IPS-18c (cell line): ENCODE measurements at regions not wholly inside any gene's neighbourhood (a gene's known extent, or its start where the extent isn't known, plus 50 kb on each side); places are given as distances from the start of the nearest gene placed in this dataset.

Experiments used
- H3K4me3 ChIP-seq: 2 replicates; pipeline ENCODE4 v1.7.0; 2013; ENCODE audit warnings: low read depth, mild to moderate bottlenecking, low read length, moderate library complexity; ENCODE audit not compliant: insufficient read depth
- H3K9me3 ChIP-seq: one replicate; pipeline ENCODE4 v1.6.1; 2013; ENCODE audit warnings: mild to moderate bottlenecking, low read length, moderate library complexity; ENCODE audit not compliant: control insufficient read depth, insufficient read depth

DNA sequence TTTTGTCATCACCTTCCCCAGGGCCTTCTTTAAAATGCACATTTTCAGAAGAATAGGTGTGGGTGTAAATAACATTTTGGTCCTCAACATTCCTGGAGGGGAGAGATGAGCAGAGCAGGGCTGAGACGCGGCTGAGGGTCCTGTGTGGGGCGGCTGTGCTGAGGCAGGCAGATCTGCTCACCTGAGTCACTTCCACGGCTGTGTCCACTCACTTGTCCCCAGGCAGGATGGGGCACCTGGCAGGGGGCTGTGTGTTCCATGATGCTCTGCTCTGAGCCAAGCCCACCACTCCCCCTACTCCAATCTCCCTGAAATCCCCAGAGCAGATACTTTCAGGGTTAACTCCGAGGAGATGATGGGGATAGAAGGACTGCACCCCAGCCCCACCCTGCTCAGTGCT is 93.8 kb downstream of the GLRX3 start:
- Histone ChIP-seq H3K9me3 (peaks cover 14% of the 10 kb centered on the region), H3K4me3 (no peak overlapping the region)

DNA sequence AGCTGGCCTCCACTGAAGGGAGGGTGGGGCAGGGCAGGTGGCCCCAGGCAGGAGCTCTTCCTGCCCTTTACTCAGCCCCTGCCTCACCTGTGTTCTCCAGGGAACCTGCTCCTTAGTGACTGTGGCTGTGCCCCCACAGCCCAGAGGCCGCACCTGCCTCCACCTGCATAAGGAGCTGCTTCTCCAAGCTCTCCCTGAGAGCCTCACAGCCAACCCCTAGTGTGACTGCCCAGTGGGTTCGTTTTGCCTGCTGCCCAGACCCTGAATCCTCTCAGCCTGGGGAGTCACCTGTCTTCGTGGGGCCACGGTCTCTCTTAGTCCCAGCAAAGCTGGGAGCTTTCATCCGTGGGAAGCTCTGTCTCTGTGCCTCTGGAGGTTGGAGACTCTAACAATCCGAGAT is 94.4 kb downstream of the GLRX3 start:
- Histone ChIP-seq H3K4me3 (no peak overlapping the region), H3K9me3 (peaks cover 16% of the 10 kb centered on the region)

DNA sequence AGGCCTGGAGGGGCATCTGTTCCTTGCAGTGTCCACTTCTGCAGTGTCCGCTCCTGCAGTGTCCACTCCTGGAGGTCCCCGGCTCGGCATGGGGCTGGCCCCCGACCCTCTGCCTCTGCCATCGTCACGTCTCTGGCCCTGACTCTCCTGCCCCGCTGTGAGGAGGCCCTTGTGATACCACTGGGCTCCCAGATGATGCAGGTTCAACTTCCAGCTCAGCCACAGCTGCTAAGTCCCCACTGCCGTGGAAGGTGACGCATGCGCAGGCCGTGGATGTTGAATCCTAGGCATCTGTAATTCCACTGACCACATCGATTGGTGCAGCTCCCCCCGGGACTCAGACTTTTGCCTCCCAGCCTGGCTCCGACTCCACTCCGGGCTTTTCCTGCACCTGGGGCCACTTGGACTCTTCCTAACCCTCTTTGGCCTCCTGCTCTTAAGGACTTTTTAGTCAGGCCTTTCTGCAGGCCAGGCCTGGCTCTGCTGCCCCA is 95.1 kb downstream of the GLRX3 start:
- H3K4me3 ChIP-seq = no peak overlapping the region
- peaks cover 14% of the 10 kb centered on the region for H3K9me3 ChIP-seq

DNA sequence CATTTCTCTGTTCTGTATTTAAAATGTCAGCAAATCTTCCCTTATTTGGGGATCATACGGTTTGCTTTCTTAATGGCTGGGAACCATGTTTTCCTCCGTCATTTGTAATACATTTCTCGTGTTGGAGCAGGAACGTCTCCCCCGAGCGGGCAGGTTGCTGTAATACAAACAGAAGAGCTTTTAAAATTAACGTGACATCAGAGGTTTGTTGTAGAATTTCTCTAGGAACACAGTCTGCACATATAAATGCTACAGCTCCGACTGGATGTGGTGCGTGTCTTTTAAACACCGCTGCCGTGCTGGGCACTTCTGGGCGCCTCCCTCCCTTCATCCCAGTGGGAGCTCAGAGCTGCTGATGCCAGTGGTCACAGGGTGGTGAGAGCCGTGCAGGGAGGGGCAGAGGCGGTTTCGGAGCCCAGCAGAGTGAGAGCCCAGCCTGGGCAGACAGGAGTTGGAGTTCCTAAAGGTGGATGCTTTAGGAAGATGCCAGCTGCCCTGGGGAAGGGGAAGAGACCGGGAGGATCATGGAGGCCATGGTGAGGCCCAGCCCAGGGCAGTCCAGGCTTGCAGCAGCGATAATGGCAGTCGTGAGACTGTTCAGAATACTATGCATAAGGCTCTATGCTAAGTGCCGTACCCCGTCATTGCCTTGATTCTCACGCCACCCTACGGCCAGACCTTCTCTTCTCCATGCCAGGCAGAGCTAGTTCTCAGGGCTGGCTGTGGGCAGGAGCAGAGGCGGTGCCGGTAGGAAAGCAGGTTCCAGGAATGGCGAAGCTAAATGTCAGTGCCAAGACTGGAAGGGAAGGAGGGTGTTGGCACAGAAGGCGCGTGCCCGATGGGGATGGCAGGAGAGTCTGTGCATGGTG is 96.2 kb downstream of the GLRX3 start:
- no peak overlapping the region for H3K4me3 ChIP-seq
- peaks cover 17% of the 10 kb centered on the region for H3K9me3 ChIP-seq

DNA sequence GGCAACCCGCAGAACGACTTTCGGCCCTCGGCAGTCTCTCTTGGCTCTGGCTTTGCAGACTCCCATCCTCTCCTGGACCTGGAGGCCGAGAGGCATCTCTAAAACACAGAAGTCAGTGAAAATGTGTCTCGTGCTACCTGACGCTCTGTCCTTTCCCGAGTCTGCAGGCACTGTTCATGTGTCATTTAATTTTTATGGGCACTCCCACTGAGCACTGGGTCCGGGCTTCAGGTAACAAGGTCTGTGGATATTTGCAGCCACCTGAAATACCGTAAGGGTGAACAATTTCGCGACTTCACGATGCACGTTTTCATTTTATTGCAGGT is 96.8 kb downstream of the GLRX3 start:
- no peak overlapping the region for H3K4me3 ChIP-seq
- H3K9me3 ChIP-seq = peaks cover 18% of the 10 kb centered on the region

DNA sequence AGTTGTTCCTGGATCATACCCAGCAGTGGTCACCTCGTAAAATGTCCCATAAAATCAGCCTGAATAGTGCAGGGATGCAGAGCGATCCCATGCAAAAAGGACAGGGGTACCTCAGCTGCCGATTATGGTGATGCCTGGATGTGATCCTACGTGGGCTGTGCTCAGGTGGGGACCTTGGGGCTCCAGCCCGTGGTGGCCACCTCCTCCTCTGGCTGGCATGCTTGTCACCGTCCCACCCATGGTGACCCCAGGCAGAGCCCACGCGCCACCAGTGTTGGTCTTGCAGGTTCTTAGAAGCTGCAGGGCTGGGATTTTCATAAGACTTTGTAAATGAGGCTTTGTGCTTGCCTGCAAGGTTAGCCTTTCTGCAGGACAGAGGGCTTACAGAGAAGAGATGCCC is 97.2 kb downstream of the GLRX3 start:
- peaks cover 18% of the 10 kb centered on the region for H3K9me3 ChIP-seq
- no peak overlapping the region for H3K4me3 ChIP-seq

DNA sequence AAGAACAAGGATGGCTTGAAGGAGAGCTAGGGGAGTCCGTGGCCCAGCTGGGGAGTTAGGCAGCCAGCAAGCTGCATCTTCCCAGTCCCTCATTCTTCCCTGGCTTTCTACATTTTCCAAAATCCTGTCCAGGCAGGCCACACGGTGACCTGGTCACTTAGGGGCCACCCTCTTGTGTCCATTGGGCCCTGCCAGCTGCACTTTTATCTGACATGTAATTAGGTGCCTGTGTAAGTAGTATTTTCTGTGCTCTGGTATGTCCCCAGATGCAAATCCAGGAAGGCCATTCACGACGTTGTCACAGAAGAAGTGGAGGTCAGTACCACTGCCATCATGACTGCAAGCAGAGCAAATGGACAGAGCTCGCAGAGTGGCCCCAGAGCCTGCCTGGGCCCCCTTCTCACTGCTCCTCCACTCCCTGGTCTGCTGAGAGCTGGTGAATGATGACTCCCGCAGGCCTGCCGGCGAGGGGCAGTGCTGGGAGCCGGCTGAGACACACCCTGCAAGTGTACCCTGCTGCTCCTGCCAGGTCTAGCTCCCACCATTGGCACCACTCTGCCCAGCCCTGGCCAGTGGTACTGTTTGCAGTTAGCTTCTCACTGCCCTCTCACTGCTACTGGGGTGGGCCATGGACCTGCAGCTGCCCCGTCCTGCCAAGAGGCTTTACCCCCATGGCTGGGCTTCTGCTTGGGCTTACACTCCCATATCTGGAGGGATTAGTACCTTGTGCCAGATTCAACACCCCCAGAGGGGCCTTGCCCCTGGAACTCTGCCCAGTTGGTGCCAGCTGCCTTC is 98.2 kb downstream of the GLRX3 start:
- Histone ChIP-seq H3K4me3 (no peak overlapping the region), H3K9me3 (peaks cover 18% of the 10 kb centered on the region)

DNA sequence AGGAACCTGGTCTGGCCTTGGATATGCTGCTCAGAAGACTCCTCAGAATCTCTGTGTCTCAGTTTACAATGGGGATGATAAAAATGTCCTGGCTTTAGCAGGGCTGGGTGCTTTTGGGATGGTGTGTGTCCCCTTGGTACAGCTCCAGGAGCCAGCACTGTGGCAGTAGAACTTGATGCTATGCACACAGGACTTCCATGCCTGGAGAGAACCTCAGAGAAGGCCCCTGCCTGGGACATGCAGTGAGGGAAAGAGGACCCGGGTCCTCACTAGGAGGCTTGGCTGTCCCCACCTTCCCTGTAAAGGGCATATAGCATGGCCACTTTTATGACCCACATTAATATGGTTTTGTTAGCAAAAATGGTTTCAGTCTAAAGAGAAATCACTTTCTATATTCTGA is 100.5 kb downstream of the GLRX3 start:
- H3K4me3 ChIP-seq = no peak overlapping the region

DNA sequence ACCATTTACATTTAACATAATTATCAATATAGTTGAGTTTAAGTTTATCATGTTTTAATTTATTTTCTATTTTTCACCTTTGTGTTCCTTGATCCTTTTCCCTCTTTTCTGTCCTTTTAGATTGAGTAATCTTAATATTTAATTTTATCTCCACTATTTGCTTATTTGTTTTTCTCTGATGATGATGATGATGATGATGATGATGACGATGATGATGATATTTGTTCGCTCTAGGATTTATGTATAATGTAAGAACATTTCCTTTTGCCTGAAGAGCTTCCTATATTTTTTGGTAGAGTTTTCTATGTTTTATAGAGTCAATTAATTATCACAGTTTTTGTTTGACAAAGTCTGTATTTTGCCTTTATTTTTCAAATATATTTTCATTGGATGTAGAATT is 104.2 kb downstream of the GLRX3 start:
- no peak overlapping the region for H3K4me3 ChIP-seq
- peaks cover 25% of the 10 kb centered on the region for H3K9me3 ChIP-seq

More for the DNA sequence above, 100.5 kb downstream of the GLRX3 start:
- peaks cover 14% of the 10 kb centered on the region for H3K9me3 ChIP-seq

DNA sequence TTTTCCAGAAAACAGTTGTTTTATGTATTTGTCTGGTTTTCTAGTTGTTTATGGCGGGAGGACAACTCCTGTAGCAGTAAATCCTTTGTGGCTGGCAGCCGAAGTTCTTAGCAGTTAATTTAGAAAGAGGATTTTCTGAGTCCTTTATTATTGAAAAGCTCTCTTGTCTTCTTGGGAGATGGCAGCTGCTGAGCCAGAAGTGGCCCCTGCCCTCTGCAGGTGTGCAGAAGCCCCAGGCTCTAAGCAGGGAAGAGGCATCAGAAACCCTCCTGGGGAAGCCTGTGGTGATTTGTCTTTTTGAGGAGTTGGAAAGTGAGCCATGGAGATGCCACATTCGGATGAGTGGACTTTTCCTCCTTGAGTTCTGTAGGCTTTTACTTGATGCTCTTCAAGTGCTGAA is 106.3 kb downstream of the GLRX3 start:
- Histone ChIP-seq H3K4me3 (no peak overlapping the region), H3K9me3 (peaks cover 22% of the 10 kb centered on the region)

DNA sequence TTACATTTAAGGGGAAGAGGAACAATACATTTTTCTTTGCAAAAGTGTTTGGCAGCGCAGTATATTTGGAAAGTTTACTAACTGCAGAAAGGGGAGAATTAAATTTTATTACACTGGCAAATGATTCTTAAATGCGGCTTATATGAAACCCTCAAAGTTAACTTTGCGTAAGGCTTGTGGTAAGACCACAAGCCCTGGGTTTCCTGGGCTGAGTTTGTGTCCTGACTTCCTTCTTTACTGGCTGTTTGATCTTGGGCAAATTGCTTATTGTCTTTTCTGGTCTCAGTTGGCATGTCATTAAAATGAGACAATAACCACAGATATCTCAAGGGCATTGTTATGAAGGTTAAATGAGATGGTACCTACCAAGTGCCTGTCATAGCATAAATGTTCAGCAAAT is 106.8 kb downstream of the GLRX3 start:
- H3K4me3 ChIP-seq = no peak overlapping the region
- H3K9me3 ChIP-seq = peaks cover 22% of the 10 kb centered on the region

DNA sequence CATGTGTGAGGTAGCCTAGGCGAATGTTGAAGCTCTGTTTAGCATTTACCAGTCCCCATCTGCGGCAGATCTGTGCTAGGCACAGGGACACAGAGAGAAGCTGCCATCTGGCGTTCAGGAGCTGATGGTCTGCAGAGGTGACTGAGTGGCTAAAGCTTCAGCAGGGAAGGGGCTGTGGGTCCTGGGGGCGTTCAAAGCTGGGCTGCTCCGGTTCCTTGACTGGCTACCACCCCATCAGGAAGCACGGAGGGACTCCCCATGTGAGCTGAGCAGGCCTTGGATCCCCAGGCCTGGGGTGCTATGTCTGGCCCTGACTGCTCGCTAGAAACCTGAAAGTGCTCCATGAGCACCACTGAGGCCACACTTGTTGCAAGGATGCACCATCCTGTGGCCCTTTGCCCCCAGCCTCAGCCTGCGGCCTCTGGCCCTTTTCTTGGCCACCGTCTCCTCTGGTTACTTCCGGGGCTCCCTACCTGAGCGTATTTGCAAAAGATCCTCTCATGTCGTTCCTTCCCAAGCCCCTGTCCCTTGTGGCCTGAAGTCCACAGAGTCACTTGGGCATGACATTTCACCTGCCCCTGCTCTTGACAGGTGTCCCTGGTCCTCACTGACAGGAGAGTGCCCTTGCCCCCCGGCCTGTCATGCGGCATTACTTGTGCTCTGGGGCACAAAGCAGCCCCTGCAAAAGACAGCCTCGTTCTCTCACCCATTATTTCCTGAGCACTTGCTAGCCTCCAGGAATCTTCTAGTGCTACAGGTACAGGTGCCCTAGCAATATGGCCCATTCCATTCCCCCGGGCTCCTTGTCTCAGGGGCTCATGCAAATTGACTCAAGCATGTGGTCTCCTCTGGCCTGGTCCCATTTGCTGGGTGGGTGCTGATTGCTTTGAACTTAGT is 108.1 kb downstream of the GLRX3 start:
- Histone ChIP-seq H3K4me3 (no peak overlapping the region; the same call in 1 of the 2 replicates), H3K9me3 (peaks cover 27% of the 10 kb centered on the region)

DNA sequence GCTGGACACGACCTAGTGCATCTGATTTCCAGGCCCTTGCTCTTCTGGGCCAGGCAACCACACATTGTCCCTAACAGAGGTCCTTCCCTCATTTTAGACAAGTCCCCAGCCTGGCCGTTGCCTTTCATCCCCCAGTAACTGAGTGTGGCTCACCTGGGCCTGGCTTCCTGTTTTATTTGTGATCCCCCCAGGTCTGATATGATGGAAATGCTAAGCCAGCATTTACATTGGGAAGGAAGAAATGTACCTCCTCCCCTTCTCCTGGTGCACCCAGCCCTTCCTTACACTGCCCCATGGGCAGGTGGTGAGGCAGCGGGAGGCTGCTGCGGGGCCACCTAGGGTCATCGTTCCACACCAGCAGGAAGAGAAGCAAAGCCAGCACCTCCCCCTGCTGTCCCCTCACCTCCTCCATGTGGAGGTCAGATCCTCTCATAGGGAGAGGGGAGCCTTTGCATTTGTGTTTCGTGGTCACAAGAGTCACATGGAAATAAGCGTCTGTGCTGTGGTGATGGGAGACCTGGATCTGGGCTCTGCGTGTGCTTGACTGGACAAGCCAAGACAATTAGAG is 108.8 kb downstream of the GLRX3 start:
- peaks cover 30% of the 10 kb centered on the region for H3K9me3 ChIP-seq
- no peak overlapping the region for H3K4me3 ChIP-seq

DNA sequence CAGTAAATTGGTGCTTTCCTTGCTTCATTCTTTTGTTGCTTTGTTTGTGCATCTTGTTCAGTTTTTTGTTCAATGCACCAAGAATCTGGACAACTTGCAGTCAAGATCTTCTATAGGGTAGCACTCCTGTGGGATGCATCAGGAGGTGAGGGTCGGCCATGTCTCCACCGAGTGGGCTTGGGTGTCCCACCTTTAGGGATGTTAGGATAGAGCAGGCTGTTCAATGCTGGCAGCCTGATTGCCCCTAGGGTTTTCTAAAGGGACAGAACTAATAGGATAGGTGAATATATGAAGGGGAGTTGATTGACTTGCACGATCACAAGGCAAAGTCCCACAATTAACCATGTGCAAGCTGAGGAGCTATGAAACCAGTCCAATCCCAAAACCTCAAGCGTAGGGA is 109.9 kb downstream of the GLRX3 start:
- peaks cover 30% of the 10 kb centered on the region for H3K9me3 ChIP-seq

DNA sequence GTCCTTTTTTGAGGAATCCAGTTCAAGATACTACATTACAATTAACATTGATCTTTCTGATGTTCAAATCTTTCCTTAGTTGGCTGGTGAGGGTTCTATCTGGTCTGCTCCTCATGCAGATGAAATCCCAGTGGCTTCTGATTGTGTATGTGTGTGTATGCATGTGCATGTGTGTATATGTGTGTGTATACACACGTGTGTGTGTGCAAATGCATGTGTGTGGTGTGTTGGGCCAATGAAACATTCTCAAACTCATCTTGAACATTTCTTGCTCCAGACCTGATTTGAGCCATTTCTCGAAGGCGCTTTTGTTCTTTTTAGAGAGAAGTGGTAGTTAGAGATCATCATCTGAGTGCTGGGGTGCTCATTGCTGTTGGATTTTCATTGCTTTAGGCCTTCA is 113.9 kb downstream of the GLRX3 start:
- Histone ChIP-seq H3K4me3 (no peak overlapping the region), H3K9me3 (peaks cover 21% of the 10 kb centered on the region)

More for the DNA sequence above, 109.9 kb downstream of the GLRX3 start:
- H3K4me3 ChIP-seq = no peak overlapping the region

DNA sequence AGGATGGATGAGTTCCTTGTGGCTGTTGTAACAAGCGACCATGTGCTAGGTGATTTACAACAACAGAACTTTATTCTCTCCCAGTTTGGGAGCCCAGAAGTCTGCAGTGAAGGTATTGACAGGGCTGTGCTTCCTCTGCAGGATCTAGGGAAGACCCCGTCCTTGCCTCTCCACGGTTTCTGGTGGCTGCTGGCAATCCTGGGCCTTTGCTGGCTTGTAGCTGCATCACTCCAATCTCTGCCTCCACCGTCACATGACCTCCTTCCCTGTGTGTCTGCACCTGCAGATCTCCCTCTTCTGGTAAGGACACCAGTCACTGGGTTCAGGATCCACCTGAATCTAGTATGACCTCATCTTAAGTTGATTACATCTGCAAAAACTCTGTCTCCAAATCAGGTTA is 115.6 kb downstream of the GLRX3 start:
- Histone ChIP-seq H3K4me3 (no peak overlapping the region), H3K9me3 (peaks cover 16% of the 10 kb centered on the region)

DNA sequence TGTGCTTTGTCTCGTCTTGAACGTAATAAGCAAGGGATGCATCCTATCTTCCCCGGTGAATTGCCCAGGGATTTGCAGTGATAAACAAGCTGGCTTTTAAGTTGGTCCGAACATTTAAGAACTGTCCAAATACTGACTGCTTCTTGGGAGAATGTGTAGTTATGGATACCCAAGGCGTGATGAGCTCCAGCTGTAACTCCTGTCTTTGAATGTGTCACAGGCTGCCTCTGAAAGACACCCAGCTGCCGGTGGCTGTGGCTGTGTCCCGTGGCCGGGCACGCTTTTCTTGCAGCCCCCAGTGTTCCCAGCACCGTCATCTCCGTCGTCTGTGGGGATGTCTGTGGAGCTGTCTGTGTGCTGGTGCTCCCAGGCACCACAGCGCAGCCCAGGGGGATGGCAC is 118.1 kb downstream of the GLRX3 start:
- H3K9me3 ChIP-seq = peaks cover 19% of the 10 kb centered on the region

More for the DNA sequence above, 118.1 kb downstream of the GLRX3 start:
- H3K4me3 ChIP-seq = no peak overlapping the region
